Gastroesophageal sphincter (tissue), 4 donors: ENCODE measurements at regions not wholly inside any gene's neighbourhood (a gene's known extent, or its start where the extent isn't known, plus 50 kb on each side); places are given as distances from the start of the nearest gene placed in this dataset.

ENCODE experiments used
- ATAC-seq: fragments of 150-250 bp; one replicate; pipeline ENCODE4 v1.9.1; 2016; ENCODE audit warnings: mild to moderate bottlenecking, moderate library complexity
- H3K27ac ChIP-seq, 4 donors: fragments of 200-600 bp; sonication (generic) in 3 of 4; 1 replicate in 3 of 4; 2 replicates in 1 of 4; pipeline ENCODE4 v1.5.1; 2016 to 2019
- H3K27me3 ChIP-seq: fragments of 200-600 bp; sonication (generic); one replicate; pipeline ENCODE4 v1.5.1; 2019
- H3K36me3 ChIP-seq, 2 donors: fragments of 200-600 bp; sonication (generic); one replicate each; pipeline ENCODE4 v1.5.1; 2019; ENCODE audit warnings: control low read depth in 1 of 2
- H3K4me1 ChIP-seq, 3 donors: fragments of 200-600 bp; sonication (generic); 1 replicate in 2 of 3; 2 replicates in 1 of 3; pipeline ENCODE4 v1.5.1; 2016 to 2019; ENCODE audit warnings: control low read depth in 2 of 3
- H3K4me3 ChIP-seq, 2 donors: fragments of 200-600 bp; sonication (generic); one replicate each; pipeline ENCODE4 v1.5.1; 2019; ENCODE audit warnings: mild to moderate bottlenecking in 1 of 2, moderate library complexity in 1 of 2
- H3K9me3 ChIP-seq, 3 donors: fragments of 200-600 bp; sonication (generic); one replicate each; pipeline ENCODE4 v1.5.1; 2017 to 2019; ENCODE audit warnings: control low read depth in 2 of 3
- EP300 ChIP-seq: sonication (generic); formaldehyde crosslinking; IDR thresholded peaks from one replicate; pipeline ENCODE4 v1.6.1; 2017; ENCODE audit warnings: antibody characterized with exemption, mild to moderate bottlenecking
- POLR2A ChIP-seq, 2 donors: fragments of 450-650 bp; IDR thresholded peaks; one replicate each; pipeline ENCODE4 v1.6.1; 2017; ENCODE audit warnings: antibody characterized with exemption in 2 of 2, mild to moderate bottlenecking in 2 of 2, moderate library complexity in 1 of 2
- POLR2AphosphoS5 ChIP-seq: sonication (generic); formaldehyde crosslinking; IDR thresholded peaks from one replicate; pipeline ENCODE4 v1.6.1; 2017; ENCODE audit warnings: antibody characterized with exemption
- WGBS, 2 donors: methylation state at CpG; one replicate each; pipeline ENCODE4 v1.1.5; 2018; ENCODE audit warnings: low coverage in 1 of 2; 5-methylcytosine and 5-hydroxymethylcytosine counted together
- TF ChIP-seq, protein P1 (sequence below), 4 experiments: fragments of 200-600 bp in 2 of 4; fragments of 450-650 bp in 2 of 4; sonication (generic) in 1 of 4; IDR thresholded peaks; one replicate each; pipeline ENCODE4 v1.5.1; 2017 to 2019; ENCODE audit warnings: antibody characterized with exemption in 4 of 4, mild to moderate bottlenecking in 2 of 4, moderate library complexity in 2 of 4

DNA sequence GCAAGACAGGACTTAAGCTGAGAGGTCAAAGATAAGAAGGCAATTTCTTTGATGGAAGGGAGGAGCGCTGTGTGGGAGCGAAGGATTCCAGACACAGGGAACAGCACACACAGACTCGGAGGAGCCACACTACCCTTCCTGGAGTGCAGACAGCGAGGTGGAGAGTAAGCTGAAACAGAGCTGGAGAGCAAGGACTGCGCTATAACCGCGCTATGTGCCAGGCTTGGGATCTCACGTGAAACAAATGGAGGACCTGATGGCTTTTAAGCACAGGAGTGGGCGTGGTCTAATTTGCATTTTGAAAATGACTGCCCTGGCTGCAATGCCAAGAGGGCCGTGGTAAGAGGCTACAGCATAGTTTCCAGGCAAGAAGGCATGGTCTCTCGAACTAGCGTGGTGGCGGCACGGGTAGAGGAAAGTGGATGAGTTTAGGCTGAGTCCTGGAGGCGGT is 113.9 kb upstream of the SORBS2 start:
- TF ChIP-seq POLR2AphosphoS5 (no peak), POLR2A (IDR thresholded peaks at IDR 0.05) (no peak), EP300 (no peak)
- TF ChIP-seq, protein P1, sequence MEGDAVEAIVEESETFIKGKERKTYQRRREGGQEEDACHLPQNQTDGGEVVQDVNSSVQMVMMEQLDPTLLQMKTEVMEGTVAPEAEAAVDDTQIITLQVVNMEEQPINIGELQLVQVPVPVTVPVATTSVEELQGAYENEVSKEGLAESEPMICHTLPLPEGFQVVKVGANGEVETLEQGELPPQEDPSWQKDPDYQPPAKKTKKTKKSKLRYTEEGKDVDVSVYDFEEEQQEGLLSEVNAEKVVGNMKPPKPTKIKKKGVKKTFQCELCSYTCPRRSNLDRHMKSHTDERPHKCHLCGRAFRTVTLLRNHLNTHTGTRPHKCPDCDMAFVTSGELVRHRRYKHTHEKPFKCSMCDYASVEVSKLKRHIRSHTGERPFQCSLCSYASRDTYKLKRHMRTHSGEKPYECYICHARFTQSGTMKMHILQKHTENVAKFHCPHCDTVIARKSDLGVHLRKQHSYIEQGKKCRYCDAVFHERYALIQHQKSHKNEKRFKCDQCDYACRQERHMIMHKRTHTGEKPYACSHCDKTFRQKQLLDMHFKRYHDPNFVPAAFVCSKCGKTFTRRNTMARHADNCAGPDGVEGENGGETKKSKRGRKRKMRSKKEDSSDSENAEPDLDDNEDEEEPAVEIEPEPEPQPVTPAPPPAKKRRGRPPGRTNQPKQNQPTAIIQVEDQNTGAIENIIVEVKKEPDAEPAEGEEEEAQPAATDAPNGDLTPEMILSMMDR (IDR thresholded peaks at IDR 0.05): no peak
- H3K9me3 ChIP-seq: no peaks in the 10 kb centered on the region
- 76 to 81% methylated on average over 13 to 15 of the region's 15 CpGs for WGBS, 2 donors
- ATAC-seq: no peak
- peaks cover 0 to 5% (median 0%) of the 10 kb centered on the region in 3 donors for H3K4me1 ChIP-seq
- no peaks in the 10 kb centered on the region for H3K27me3 ChIP-seq
- H3K36me3 ChIP-seq: no peaks in the 10 kb centered on the region
- no peak overlapping the region for H3K4me3 ChIP-seq
- no peak overlapping the region for H3K27ac ChIP-seq

DNA sequence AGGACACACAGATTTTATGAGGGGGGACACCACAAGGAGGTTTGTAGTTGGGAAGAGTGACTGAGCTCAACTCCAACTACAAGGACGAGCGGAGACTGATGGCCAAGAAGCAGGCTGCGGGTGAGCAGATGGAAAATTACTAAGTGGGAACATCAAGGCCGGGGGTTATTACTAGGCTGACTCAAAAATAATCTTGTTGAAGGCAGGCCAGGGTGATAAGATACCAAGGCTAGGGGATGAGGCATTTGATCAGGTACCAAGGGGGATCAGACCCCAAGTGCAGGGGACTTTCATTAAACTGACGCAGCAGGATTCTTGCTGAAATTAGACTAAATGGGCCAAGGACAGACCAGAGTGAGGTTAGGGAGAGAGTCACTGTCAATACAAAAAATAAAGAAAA is 119.4 kb upstream of the SORBS2 start:
- ATAC-seq: no peak
- no peaks in the 10 kb centered on the region for H3K4me1 ChIP-seq
- H3K27me3 ChIP-seq: no peaks in the 10 kb centered on the region
- no peak overlapping the region for H3K27ac ChIP-seq
- 91 to 98% methylated on average over 4 to 5 of the region's 5 CpGs for WGBS, 2 donors
- no peak overlapping the region for H3K4me3 ChIP-seq
- no peaks in the 10 kb centered on the region for H3K9me3 ChIP-seq
- H3K36me3 ChIP-seq: no peaks in the 10 kb centered on the region
- TF ChIP-seq, protein P1 (IDR thresholded peaks at IDR 0.05): no peak
- TF ChIP-seq POLR2AphosphoS5 (no peak), EP300 (no peak), POLR2A (IDR thresholded peaks at IDR 0.05) (no peak)

GRCh38 chr4:185931986-185932385 is 120.0 kb upstream of the SORBS2 start:
- Histone ChIP-seq H3K9me3 (no peaks in the 10 kb centered on the region), H3K4me3 (no peak overlapping the region), H3K36me3 (no peaks in the 10 kb centered on the region), H3K4me1 (no peaks in the 10 kb centered on the region), H3K27me3 (no peaks in the 10 kb centered on the region), H3K27ac (peak overlapping the region in 1 of 4 donors; percentile 54)
- TF ChIP-seq, protein P1 (IDR thresholded peaks at IDR 0.05): no peak
- TF ChIP-seq POLR2AphosphoS5 (no peak), POLR2A (IDR thresholded peaks at IDR 0.05) (no peak), EP300 (no peak)
- WGBS, 2 donors: 49 to 72% methylated on average over 3 of the region's 3 CpGs
- ATAC-seq: no peak

GRCh38 chr4:185932491-185932890 is 120.5 kb upstream of the SORBS2 start:
- H3K27ac ChIP-seq: peak overlapping the region in 1 of 4 donors; percentile 54

GRCh38 chr4:185933078-185933581 is 121.1 kb upstream of the SORBS2 start:
- H3K27me3 ChIP-seq: no peaks in the 10 kb centered on the region
- no peak overlapping the region for H3K4me3 ChIP-seq
- no peaks in the 10 kb centered on the region for H3K4me1 ChIP-seq
- WGBS, 2 donors: 71 to 72% methylated on average over 7 to 8 of the region's 8 CpGs
- H3K36me3 ChIP-seq: no peaks in the 10 kb centered on the region
- ATAC-seq: peak; percentile 68
- H3K9me3 ChIP-seq: no peaks in the 10 kb centered on the region
- TF ChIP-seq, protein P1 (IDR thresholded peaks at IDR 0.05): no peak
- TF ChIP-seq POLR2A (IDR thresholded peaks at IDR 0.05) (no peak), EP300 (no peak), POLR2AphosphoS5 (no peak)
- no peak overlapping the region for H3K27ac ChIP-seq

More at GRCh38 chr4:185932491-185932890, 120.5 kb upstream of the SORBS2 start:
- Histone ChIP-seq H3K4me1 (no peaks in the 10 kb centered on the region), H3K27me3 (no peaks in the 10 kb centered on the region), H3K9me3 (no peaks in the 10 kb centered on the region), H3K4me3 (no peak overlapping the region), H3K36me3 (no peaks in the 10 kb centered on the region)
- 69 to 86% methylated on average over 5 of the region's 5 CpGs for WGBS, 2 donors
- no peak for ATAC-seq
- TF ChIP-seq POLR2AphosphoS5: no peak
- TF ChIP-seq EP300: no peak
- TF ChIP-seq, protein P1 (IDR thresholded peaks at IDR 0.05): no peak
- TF ChIP-seq POLR2A (IDR thresholded peaks at IDR 0.05): no peak
